ENCODE measurements at regions not wholly inside any gene's neighbourhood (a gene's known extent, or its start where the extent isn't known, plus 50 kb on each side); places are given as distances from the start of the nearest gene placed in this dataset.
A peak's percentile ranks its signal among the peaks of the same experiment; 100 is the strongest.

DNA sequence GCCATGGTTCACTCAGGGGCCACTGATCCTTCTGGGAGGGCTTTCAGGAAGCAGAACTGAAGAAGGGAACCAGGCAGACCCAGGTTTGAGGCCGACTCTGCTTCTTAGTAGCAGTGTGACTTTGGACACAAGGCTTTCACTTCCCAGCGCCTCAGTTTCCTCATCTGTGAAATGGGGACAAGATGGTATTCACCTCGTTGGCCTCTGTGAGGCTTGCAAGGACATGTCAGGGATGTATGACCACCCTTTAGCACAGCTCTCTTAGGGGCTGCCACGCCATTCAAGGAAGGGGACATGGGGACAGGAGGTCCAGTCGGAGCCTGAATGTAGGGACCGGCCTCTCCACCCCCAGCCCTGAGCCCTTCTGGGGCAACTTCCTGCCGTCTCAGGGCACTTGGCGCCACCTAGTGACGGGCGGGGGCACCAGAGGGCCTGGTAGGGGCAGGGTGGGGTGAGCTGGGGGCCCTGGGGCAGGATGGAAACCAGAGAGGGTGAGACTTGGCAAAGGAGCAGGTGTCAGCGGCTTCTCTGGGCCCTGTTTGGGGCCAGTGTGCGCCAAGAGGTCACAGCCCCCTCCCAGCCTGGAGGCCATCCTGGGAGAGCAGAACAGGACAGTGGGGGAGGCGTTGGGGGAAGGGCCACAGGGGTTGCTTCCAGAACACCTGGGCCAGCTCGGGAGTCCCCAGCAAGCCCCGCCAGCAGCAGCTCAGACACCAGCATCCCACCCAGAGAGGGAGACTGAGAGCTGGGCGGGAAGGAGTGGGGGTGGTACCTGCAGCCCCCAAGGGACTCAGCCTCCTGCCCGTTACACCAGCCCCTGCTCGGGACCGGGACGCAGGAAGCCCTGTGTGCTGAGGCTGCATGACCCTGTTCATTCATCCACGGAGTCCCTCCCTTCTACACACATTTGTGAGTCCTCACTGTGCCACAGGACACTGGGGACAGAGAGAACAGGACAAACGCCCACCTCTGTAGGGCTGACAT is 102.5 kb upstream of the TARDBP start:
- Histone ChIP-seq H3K27me3 (no peaks in the 10 kb centered on the region), H3K9me3 (no peaks in the 10 kb centered on the region), H3K27ac (no peak overlapping the region), H3K36me3 (no peaks in the 10 kb centered on the region), H3K4me3 (no peak overlapping the region), H3K4me1 (no peaks in the 10 kb centered on the region)
- DNase-seq (peak; percentile 9 to 37), ATAC-seq (peak; percentile 61 to 72)
- in situ Hi-C loops (cut with MboI; ENCODE audit: low sequenced_read_pairs in 4 of 4) = no loop called here
- TF ChIP-seq, protein P1, sequence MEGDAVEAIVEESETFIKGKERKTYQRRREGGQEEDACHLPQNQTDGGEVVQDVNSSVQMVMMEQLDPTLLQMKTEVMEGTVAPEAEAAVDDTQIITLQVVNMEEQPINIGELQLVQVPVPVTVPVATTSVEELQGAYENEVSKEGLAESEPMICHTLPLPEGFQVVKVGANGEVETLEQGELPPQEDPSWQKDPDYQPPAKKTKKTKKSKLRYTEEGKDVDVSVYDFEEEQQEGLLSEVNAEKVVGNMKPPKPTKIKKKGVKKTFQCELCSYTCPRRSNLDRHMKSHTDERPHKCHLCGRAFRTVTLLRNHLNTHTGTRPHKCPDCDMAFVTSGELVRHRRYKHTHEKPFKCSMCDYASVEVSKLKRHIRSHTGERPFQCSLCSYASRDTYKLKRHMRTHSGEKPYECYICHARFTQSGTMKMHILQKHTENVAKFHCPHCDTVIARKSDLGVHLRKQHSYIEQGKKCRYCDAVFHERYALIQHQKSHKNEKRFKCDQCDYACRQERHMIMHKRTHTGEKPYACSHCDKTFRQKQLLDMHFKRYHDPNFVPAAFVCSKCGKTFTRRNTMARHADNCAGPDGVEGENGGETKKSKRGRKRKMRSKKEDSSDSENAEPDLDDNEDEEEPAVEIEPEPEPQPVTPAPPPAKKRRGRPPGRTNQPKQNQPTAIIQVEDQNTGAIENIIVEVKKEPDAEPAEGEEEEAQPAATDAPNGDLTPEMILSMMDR (IDR thresholded peaks at IDR 0.05 in 4 of 5, conservative IDR thresholded peaks at IDR 0.05 in 1 of 5) = peak; percentile 17 to 77 (median 43)
- no peak for TF ChIP-seq POLR2A (IDR thresholded peaks at IDR 0.05)
- intact Hi-C loops (cut with DNase I; ENCODE audit: low total_unique reads) = no loop called here

DNA sequence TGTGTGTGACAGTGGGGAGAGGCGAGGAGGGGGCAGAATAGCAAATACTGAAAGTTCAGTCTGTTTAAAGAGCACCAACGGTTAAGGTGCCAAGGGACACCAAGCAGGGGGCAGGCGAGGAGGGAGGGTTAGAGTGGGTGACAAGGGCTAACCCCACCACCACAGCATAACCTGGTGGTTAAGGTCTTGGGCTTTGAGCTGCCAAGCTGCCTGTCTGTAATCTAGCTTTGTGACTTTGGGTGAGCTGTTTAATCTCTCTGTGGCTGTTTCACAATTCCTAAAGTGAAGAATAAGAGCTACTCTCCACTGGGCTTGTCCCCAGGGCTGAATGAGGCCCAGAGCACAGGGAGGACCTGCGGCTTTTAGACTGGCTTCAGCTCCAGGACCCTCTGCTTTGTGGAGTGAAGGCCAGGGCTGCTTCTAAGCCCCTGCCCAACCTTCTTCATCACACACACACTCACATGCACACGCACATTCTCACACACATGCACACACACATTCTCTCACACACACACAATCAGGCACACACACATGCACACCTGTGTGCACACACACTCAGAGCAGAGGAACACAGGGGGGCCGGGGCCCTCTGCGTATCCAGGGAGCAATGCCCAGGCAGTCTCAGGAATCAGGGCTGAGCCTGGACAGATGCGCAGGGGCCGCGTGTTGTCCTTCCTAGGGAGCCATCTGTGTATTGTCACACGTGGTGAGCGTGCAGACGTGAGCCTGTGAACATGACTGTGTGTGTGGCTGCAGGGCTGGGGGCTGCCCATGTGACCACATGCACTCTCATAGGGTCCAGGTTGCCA is 101.6 kb upstream of the TARDBP start:
- no peaks in the 10 kb centered on the region for H3K9me3 ChIP-seq
- DNase-seq (no peak), ATAC-seq (no peak)
- H3K27me3 ChIP-seq = no peaks in the 10 kb centered on the region
- H3K36me3 ChIP-seq = no peaks in the 10 kb centered on the region
- no peak overlapping the region for H3K4me3 ChIP-seq
- TF ChIP-seq, protein P1 (IDR thresholded peaks at IDR 0.05 in 4 of 5, conservative IDR thresholded peaks at IDR 0.05 in 1 of 5) = no peak
- no peak for TF ChIP-seq POLR2A (IDR thresholded peaks at IDR 0.05)
- intact Hi-C loops (cut with DNase I; ENCODE audit: low total_unique reads) = no loop called here
- H3K4me1 ChIP-seq = no peaks in the 10 kb centered on the region
- no peak overlapping the region for H3K27ac ChIP-seq
- in situ Hi-C loops (cut with MboI; ENCODE audit: low sequenced_read_pairs in 4 of 4) = no loop called here

DNA sequence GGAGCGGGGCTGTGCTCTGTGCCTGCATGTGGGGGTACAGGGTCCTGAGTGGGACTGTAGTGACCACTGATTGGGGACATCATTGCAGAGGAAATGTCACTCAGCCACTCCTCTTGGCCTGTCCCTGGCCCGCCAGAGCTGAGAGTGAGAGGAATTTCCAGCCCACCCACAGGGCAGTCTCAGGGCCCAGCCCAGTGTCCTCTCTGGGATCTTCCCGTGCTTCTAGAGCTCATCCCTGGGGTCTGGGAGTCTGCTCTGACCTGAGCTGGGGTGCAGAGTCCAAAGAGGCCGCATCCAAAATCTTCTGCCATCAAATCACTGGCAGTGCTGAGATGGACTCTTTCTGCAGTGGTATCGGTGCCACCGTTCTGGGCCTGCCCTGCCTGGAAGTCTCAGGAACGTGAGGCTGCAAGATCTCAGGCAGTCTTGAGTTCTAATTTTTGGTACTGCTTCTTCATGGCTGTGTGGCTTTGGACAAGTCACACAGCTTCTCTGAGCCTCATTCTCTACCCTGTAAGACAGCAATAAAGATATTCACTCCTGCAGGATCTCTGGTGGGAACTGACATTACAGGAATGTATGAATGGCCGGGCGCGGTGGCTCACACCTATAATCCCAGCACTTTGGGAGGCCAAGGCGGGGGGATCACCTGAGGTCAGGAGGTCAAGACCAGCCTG is 100.8 kb upstream of the TARDBP start:
- intact Hi-C loops (cut with DNase I; ENCODE audit: low total_unique reads) = no loop called here
- no peak for TF ChIP-seq POLR2A (IDR thresholded peaks at IDR 0.05)
- TF ChIP-seq, protein P1 (IDR thresholded peaks at IDR 0.05 in 4 of 5, conservative IDR thresholded peaks at IDR 0.05 in 1 of 5) = no peak
- no peaks in the 10 kb centered on the region for H3K27me3 ChIP-seq
- no peaks in the 10 kb centered on the region for H3K4me1 ChIP-seq
- H3K4me3 ChIP-seq = no peak overlapping the region
- no peak overlapping the region for H3K27ac ChIP-seq
- no peaks in the 10 kb centered on the region for H3K9me3 ChIP-seq
- in situ Hi-C loops (cut with MboI; ENCODE audit: low sequenced_read_pairs in 4 of 4) = no loop called here
- no peaks in the 10 kb centered on the region for H3K36me3 ChIP-seq
- ATAC-seq (no peak), DNase-seq (no peak)

DNA sequence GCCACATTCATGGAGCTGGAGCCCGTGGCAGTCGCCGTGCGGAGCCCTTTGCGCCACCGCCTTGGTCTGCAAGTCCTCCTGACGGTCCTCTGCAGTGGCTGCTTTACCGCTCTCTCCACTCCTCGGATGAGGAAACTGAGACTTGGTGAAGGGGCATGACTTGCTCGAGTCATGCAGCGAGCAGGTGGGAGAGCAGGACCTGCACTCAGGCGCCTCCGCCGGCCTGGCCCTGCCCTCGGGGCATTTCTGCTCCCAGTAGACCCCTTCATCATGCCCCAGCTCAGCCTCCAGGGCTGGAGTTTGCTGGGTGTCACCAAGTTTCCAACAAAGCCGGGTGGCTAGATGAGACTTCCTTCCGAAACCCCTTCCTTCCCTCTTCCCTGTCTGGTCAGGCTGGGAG is 100.0 kb upstream of the TARDBP start:
- H3K4me1 ChIP-seq = no peaks in the 10 kb centered on the region
- intact Hi-C loops (cut with DNase I; ENCODE audit: low total_unique reads) (no loop called here), in situ Hi-C loops (cut with MboI; ENCODE audit: low sequenced_read_pairs in 4 of 4) (no loop called here)
- H3K36me3 ChIP-seq = no peaks in the 10 kb centered on the region
- H3K4me3 ChIP-seq = no peak overlapping the region
- no peak overlapping the region for H3K27ac ChIP-seq
- ATAC-seq (no peak), DNase-seq (no peak)
- TF ChIP-seq, protein P1 (IDR thresholded peaks at IDR 0.05 in 4 of 5, conservative IDR thresholded peaks at IDR 0.05 in 1 of 5) = no peak
- TF ChIP-seq POLR2A (IDR thresholded peaks at IDR 0.05) = no peak
- no peaks in the 10 kb centered on the region for H3K9me3 ChIP-seq
- H3K27me3 ChIP-seq = no peaks in the 10 kb centered on the region

All from gastrocnemius medialis (tissue), 4 donors.